HG03575 (cell line): ENCODE measurements at regions not wholly inside any gene's neighbourhood (a gene's known extent, or its start where the extent isn't known, plus 50 kb on each side); places are given as distances from the start of the nearest gene placed in this dataset.
"Not testable (repeated sequence)": the region's sequence is repeated elsewhere in the genome, so short reads cannot be mapped to it uniquely, and the experiment has no call there.

Experiments
- ATAC-seq: cut with Tn5 transposase; IDR thresholded peaks from one replicate; pipeline ENCODE4 v1.9.1; 2021; ENCODE audit not compliant: unreplicated experiment, insufficient number of reproducible peaks, low FRiP score; ENCODE audit errors: extremely low read depth

DNA sequence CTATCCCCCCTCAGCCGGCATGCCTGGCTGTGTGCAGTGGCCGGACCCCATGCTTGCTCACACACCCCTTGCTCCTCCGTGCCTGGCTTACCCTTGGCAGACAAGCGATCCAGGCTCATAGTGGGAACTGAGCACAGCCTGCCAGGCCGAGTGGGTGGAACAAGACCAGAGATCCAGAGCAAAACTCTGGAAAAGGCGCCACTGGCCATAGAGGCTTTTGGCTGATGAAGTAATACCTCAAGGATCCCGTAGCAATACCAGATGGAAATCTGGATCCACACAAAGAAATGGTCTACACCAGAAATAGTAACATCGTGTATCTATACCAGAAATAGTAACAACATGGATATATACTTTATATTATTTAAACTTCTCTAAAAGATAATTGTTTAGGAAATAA is 1719.6 kb downstream of the SPATA31A7 start:
- ATAC-seq = not testable (repeated sequence)

DNA sequence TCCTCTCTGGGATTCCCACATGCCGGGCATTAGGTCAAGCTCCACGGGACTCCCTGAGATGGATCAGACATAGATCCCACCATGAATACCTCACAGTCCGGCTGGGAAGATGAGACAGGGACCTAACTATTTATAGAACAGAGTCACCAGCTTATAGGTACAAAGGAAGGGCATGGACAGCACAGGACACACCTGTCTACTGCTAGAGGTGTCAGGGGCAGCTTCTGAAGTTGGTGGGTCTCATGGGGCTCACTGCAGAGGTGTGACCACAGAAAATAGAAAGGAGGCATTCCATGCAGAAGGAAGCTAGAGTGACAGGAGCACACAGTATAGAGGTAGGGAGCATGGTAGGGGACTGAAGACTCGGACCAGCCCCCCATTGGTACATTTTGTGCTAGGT is 1722.4 kb downstream of the SPATA31A7 start:
- ATAC-seq = not testable (repeated sequence)

DNA sequence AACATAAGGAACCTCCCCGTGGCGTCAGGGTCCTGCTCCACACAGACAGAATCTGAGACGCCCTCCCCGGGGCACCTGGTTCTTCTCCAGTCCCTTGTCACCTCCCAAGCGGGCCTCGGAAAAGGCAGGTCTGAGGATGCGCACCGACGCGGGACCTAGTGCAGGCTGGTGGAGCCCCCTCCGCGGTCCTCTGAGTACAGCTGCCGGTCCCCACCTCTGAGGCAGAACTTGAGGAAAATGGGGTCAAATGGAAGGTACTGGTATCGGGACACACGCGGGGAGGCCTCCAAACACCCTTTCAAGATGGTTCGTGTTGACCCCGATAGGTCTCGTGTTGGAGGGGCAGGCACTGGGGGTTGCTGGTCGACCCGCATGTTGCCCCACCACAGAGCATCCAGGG is 1725.3 kb downstream of the SPATA31A7 start:
- ATAC-seq = not testable (repeated sequence)

DNA sequence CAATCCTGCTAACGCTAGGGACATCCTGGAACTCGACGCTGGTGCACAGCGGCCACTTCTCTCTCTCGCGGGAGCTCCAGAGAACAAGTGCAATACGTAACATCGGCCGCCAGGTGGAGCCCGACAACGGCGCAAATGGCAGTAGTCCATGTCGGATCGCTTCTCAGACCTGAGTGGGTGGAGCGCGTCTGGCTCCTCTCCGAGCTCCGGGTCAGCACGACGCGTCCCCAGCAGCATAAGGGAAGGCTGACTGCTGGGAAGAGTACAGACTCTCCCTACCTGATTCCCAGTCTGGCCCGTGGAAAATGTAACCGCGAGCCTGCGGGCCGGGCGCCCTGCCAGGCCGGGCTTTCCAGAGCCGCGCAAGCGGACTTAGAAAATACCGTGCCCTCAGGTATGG is 1725.8 kb downstream of the SPATA31A7 start:
- ATAC-seq = peak; percentile 90

DNA sequence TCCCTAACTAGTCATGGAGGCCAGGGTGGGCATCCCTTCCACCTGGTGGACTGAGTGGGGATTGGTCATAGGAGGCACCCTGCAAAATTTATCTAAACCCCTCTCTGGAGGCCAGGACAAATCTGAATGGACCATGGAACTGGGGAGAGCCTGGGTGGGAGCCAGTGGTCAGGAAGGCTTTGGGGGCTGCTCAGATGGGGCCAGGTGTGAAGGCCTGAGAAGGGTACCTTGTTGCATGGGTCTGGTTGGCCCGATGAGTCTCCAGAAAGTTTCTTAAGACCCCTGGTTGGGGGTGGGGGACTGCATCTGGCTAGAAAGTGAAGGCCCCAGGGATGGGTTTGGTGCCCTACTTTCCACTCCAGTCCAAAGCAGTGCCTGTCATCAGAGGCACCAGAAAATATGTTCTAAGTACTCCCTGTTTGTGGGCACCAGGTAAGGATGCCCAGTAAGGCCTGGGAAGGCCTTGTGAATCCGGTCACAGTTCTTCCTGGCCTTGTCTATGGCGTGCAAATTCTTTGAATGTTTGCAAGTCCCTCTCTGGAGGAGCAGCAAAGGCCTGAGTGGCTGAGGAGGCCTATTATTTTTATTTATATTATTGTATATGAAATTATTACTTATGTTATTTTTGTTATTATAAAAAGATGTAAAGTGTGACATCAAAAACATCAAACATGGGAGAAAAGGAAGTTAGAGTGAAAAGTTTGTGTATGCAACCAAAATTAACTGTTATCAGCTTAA is 1729.0 kb downstream of the SPATA31A7 start:
- ATAC-seq = not testable (repeated sequence)

DNA sequence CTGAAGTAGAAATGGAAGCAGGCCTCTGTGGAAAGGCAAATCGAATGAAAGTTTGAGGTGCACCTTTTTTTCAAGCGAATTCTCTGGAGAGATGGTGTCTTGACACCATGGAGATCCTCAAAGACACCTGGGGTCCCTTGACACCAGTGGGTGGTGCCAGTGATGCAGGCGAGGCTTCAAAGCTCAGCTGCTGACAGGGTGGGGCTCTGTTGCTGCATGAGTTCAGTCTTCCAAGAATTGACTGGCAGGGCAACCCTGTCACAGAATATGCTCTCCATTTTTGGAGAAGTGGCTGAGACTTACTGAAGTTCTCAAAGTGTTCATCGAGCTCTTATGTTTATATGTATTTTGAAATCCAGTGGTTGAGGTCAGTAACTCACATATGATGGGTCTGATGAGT is 1741.6 kb downstream of the SPATA31A7 start:
- not testable (repeated sequence) for ATAC-seq

DNA sequence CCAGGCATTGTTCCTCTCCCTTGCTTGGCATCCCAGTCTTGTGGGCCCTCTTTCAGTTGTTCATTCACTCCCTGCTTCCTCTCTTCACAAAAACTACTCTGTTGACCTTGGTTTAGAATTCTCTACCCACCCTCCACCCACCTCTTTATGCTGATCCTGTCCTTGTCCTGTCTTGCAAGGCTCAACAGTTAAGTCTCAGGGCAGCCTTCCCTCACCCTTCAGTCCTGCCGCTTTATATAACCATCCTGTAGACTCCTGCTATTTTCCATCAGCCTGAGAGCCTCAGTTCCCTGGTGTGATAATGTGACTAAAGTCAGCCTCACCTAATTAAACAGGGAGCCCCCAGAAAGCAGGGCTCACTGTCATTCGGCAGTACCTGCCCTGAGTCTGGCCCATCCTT is 1763.0 kb downstream of the SPATA31A7 start:
- not testable (repeated sequence) for ATAC-seq
